HEK293 (cell line): ENCODE measurements at regions not wholly inside any gene's neighbourhood (a gene's known extent, or its start where the extent isn't known, plus 50 kb on each side); places are given as distances from the start of the nearest gene placed in this dataset.
A peak's percentile ranks its signal among the peaks of the same experiment; 100 is the strongest.

Experiments used
- BCL11A ChIP-seq: fragments of 450-650 bp; formaldehyde crosslinking; IDR thresholded peaks from 2 replicates; pipeline ENCODE4 v1.5.1; 2016; ENCODE audit warnings: low read depth, missing biosample characterization, missing genetic modification characterization
- GFI1B ChIP-seq: fragments of 450-650 bp; formaldehyde crosslinking; IDR thresholded peaks from 2 replicates; pipeline ENCODE4 v1.5.1; 2016; ENCODE audit warnings: missing biosample characterization, missing genetic modification characterization
- GLIS2 ChIP-seq: fragments of 450-650 bp; formaldehyde crosslinking; IDR thresholded peaks from 2 replicates; pipeline ENCODE4 v1.5.1; 2016; ENCODE audit warnings: missing biosample characterization, missing genetic modification characterization
- KLF10 ChIP-seq: fragments of 450-650 bp; IDR thresholded peaks from 2 replicates; pipeline ENCODE4 v1.5.1; 2018; ENCODE audit warnings: missing biosample characterization, mild to moderate bottlenecking, missing genetic modification characterization
- SALL2 ChIP-seq: fragments of 450-650 bp; formaldehyde crosslinking; IDR thresholded peaks from 2 replicates; pipeline ENCODE4 v1.5.0; 2017; ENCODE audit warnings: missing biosample characterization, mild to moderate bottlenecking, missing genetic modification characterization, borderline replicate concordance
- SCRT2 ChIP-seq: fragments of 450-650 bp; formaldehyde crosslinking; IDR thresholded peaks from 2 replicates; pipeline ENCODE4 v1.5.1; 2016; ENCODE audit warnings: missing biosample characterization, missing genetic modification characterization
- SP7 ChIP-seq: fragments of 450-650 bp; formaldehyde crosslinking; IDR thresholded peaks from 2 replicates; pipeline ENCODE4 v1.5.1; 2016; ENCODE audit warnings: missing biosample characterization, missing genetic modification characterization
- TRIM28 ChIP-seq: IDR thresholded peaks from 2 replicates; pipeline ENCODE4 v1.6.1; 2011; ENCODE audit warnings: low read length, control low read depth, borderline replicate concordance
- ZFP37 ChIP-seq: fragments of 450-650 bp; formaldehyde crosslinking; IDR thresholded peaks from 2 replicates; pipeline ENCODE4 v1.5.1; 2016; ENCODE audit warnings: missing biosample characterization, missing genetic modification characterization
- ZNF146 ChIP-seq: fragments of 450-650 bp; formaldehyde crosslinking; IDR thresholded peaks from 2 replicates; pipeline ENCODE4 v1.5.1; 2016; ENCODE audit warnings: missing biosample characterization, missing genetic modification characterization
- ZNF155 ChIP-seq: fragments of 450-650 bp; formaldehyde crosslinking; IDR thresholded peaks from 2 replicates; pipeline ENCODE4 v1.5.1; 2016; ENCODE audit warnings: missing biosample characterization, missing genetic modification characterization
- ZNF157 ChIP-seq: fragments of 450-650 bp; formaldehyde crosslinking; IDR thresholded peaks from 2 replicates; pipeline ENCODE4 v1.5.1; 2016; ENCODE audit warnings: missing biosample characterization, missing genetic modification characterization
- ZNF211 ChIP-seq: fragments of 450-650 bp; formaldehyde crosslinking; IDR thresholded peaks from 2 replicates; pipeline ENCODE4 v1.5.1; 2016; ENCODE audit warnings: low read depth, missing biosample characterization, missing genetic modification characterization
- ZNF324 ChIP-seq: fragments of 450-650 bp; formaldehyde crosslinking; IDR thresholded peaks from 2 replicates; pipeline ENCODE4 v1.5.1; 2016; ENCODE audit warnings: missing biosample characterization, missing genetic modification characterization
- ZNF350 ChIP-seq: fragments of 450-650 bp; formaldehyde crosslinking; IDR thresholded peaks from 2 replicates; pipeline ENCODE4 v1.5.0; 2017; ENCODE audit warnings: missing biosample characterization, mild to moderate bottlenecking, missing genetic modification characterization
- ZNF37A ChIP-seq: fragments of 450-650 bp; IDR thresholded peaks from 2 replicates; pipeline ENCODE4 v1.5.1; 2018; ENCODE audit warnings: missing biosample characterization, missing genetic modification characterization
- ZNF394 ChIP-seq: fragments of 450-650 bp; formaldehyde crosslinking; IDR thresholded peaks from 2 replicates; pipeline ENCODE4 v1.5.1; 2016; ENCODE audit warnings: missing biosample characterization, missing genetic modification characterization, mild to moderate bottlenecking, moderate library complexity, borderline replicate concordance
- ZNF416 ChIP-seq: fragments of 450-650 bp; formaldehyde crosslinking; IDR thresholded peaks from 2 replicates; pipeline ENCODE4 v1.5.1; 2016; ENCODE audit warnings: missing biosample characterization, missing genetic modification characterization
- ZNF660 ChIP-seq: fragments of 450-650 bp; IDR thresholded peaks from 2 replicates; pipeline ENCODE4 v1.5.1; 2018; ENCODE audit warnings: missing biosample characterization, mild to moderate bottlenecking, missing genetic modification characterization
- ZNF747 ChIP-seq: fragments of 450-650 bp; formaldehyde crosslinking; IDR thresholded peaks from 2 replicates; pipeline ENCODE4 v1.5.1; 2016; ENCODE audit warnings: missing biosample characterization, missing genetic modification characterization
- ZNF837 ChIP-seq: fragments of 450-650 bp; formaldehyde crosslinking; IDR thresholded peaks from 2 replicates; pipeline ENCODE4 v1.5.1; 2016; ENCODE audit warnings: missing biosample characterization, missing genetic modification characterization
- ZSCAN30 ChIP-seq: fragments of 450-650 bp; IDR thresholded peaks from 2 replicates; pipeline ENCODE4 v1.5.1; 2018; ENCODE audit warnings: missing biosample characterization, mild to moderate bottlenecking, missing genetic modification characterization, moderate library complexity
- TF ChIP-seq, protein P1 (sequence below): sonication (generic); formaldehyde crosslinking; IDR thresholded peaks from 2 replicates; pipeline ENCODE4 v1.8.1; 2022; ENCODE audit warnings: mild to moderate bottlenecking, moderate library complexity, missing genetic modification reagents
- TF ChIP-seq, protein P2 (sequence below): fragments of 450-650 bp; formaldehyde crosslinking; IDR thresholded peaks from 2 replicates; pipeline ENCODE4 v1.5.1; 2016; ENCODE audit warnings: missing biosample characterization, missing genetic modification characterization
- TF ChIP-seq, protein P3 (sequence below): fragments of 450-650 bp; formaldehyde crosslinking; IDR thresholded peaks from 2 replicates; pipeline ENCODE4 v1.5.1; 2017; ENCODE audit warnings: missing biosample characterization, mild to moderate bottlenecking, missing genetic modification characterization, moderate library complexity
- TF ChIP-seq, protein P4 (sequence below): fragments of 450-650 bp; formaldehyde crosslinking; IDR thresholded peaks from 2 replicates; pipeline ENCODE4 v1.5.1; 2016; ENCODE audit warnings: missing biosample characterization, missing genetic modification characterization, borderline replicate concordance
- TF ChIP-seq, protein P5 (sequence below): fragments of 450-650 bp; IDR thresholded peaks from 2 replicates; pipeline ENCODE4 v1.5.1; 2018; ENCODE audit warnings: missing biosample characterization, mild to moderate bottlenecking, missing genetic modification characterization
- TF ChIP-seq, protein P6 (sequence below): fragments of 450-650 bp; formaldehyde crosslinking; IDR thresholded peaks from 2 replicates; pipeline ENCODE4 v1.5.1; 2017; ENCODE audit warnings: missing biosample characterization, missing genetic modification characterization

DNA sequence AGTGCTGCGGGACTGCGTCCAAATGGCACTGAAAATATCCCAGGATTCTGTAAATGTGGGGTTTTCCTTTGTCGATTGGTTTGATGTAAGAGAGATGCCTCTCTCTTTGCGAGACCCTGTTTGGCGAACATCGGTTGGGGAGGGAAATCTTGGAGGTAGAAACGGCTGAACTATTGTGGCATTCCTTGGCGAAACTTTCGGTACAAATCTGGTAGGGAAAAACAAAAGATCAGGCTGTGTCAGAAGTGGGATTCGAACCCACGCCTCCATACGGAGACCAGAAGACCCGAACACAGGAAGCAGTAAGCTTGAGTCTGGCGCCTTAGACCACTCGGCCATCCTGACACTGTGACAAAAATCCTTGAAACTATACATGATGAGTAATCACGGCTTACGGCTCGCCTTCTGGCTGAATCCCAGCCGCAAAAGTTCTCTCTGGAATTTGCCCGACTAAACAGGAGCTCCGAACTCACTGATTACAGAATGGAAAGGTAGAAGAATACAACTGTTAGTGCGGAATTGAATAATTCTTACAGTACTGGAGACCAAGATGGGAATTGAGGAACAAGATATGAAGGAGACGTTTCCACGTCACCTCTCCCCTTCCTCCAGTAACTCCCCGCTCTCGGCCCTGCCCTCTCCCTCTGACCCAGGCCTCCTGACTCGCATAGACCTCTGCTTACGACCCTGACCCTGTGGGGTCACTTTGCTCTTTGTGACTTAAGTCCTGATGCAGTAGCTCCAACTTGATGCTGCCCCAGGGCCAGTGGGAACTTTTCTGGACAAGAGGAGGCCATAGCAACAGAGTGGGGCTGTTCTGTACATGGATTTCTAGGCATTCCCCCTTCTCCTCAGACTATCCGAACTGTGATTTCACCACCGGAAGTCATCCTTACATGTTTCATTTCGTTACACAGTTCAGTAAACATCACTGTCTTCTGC lies 132.8 kb upstream of the ZNF184 start (continued):
- TF ChIP-seq, protein P1, sequence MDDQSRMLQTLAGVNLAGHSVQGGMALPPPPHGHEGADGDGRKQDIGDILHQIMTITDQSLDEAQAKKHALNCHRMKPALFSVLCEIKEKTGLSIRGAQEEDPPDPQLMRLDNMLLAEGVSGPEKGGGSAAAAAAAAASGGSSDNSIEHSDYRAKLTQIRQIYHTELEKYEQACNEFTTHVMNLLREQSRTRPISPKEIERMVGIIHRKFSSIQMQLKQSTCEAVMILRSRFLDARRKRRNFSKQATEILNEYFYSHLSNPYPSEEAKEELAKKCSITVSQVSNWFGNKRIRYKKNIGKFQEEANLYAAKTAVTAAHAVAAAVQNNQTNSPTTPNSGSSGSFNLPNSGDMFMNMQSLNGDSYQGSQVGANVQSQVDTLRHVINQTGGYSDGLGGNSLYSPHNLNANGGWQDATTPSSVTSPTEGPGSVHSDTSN (CRISPR knock-in tag) = no peak
- TF ChIP-seq ZNF37A (no peak), SCRT2 (tag by site-specific recombination) (no peak), KLF10 (peak; percentile 62), ZNF324 (tag by site-specific recombination) (peak; percentile 79), ZNF394 (peak; percentile 51; the same call in 1 of the 2 replicates), ZNF155 (tag by site-specific recombination) (no peak), ZNF146 (tag by site-specific recombination) (no peak), ZNF211 (tag by site-specific recombination) (no peak), SP7 (peak; percentile 84), ZNF416 (tag by site-specific recombination) (no peak), ZNF350 (tag by site-specific recombination) (no peak), GFI1B (0 out of 2 replicates have a peak, but pooled peaks have one; percentile 28), ZNF157 (tag by site-specific recombination) (no peak), ZSCAN30 (tag by site-specific recombination) (peak; percentile 96), ZNF747 (tag by site-specific recombination) (no peak), SALL2 (tag by site-specific recombination) (no peak), ZFP37 (tag by site-specific recombination) (peak; percentile 90), GLIS2 (0 out of 2 replicates have a peak, but pooled peaks have one; percentile 11), BCL11A (tag by site-specific recombination) (no peak), TRIM28 (peak; percentile 76; the same call in 1 of the 2 replicates), ZNF660 (tag by site-specific recombination) (peak; percentile 96), ZNF837 (no peak)
- TF ChIP-seq, protein P2, sequence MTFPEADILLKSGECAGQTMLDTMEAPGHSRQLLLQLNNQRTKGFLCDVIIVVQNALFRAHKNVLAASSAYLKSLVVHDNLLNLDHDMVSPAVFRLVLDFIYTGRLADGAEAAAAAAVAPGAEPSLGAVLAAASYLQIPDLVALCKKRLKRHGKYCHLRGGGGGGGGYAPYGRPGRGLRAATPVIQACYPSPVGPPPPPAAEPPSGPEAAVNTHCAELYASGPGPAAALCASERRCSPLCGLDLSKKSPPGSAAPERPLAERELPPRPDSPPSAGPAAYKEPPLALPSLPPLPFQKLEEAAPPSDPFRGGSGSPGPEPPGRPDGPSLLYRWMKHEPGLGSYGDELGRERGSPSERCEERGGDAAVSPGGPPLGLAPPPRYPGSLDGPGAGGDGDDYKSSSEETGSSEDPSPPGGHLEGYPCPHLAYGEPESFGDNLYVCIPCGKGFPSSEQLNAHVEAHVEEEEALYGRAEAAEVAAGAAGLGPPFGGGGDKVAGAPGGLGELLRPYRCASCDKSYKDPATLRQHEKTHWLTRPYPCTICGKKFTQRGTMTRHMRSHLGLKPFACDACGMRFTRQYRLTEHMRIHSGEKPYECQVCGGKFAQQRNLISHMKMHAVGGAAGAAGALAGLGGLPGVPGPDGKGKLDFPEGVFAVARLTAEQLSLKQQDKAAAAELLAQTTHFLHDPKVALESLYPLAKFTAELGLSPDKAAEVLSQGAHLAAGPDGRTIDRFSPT = no peak
- TF ChIP-seq, protein P3, sequence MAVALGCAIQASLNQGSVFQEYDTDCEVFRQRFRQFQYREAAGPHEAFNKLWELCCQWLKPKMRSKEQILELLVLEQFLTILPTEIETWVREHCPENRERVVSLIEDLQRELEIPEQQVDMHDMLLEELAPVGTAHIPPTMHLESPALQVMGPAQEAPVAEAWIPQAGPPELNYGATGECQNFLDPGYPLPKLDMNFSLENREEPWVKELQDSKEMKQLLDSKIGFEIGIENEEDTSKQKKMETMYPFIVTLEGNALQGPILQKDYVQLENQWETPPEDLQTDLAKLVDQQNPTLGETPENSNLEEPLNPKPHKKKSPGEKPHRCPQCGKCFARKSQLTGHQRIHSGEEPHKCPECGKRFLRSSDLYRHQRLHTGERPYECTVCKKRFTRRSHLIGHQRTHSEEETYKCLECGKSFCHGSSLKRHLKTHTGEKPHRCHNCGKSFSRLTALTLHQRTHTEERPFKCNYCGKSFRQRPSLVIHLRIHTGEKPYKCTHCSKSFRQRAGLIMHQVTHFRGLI = no peak
- TF ChIP-seq, protein P4, sequence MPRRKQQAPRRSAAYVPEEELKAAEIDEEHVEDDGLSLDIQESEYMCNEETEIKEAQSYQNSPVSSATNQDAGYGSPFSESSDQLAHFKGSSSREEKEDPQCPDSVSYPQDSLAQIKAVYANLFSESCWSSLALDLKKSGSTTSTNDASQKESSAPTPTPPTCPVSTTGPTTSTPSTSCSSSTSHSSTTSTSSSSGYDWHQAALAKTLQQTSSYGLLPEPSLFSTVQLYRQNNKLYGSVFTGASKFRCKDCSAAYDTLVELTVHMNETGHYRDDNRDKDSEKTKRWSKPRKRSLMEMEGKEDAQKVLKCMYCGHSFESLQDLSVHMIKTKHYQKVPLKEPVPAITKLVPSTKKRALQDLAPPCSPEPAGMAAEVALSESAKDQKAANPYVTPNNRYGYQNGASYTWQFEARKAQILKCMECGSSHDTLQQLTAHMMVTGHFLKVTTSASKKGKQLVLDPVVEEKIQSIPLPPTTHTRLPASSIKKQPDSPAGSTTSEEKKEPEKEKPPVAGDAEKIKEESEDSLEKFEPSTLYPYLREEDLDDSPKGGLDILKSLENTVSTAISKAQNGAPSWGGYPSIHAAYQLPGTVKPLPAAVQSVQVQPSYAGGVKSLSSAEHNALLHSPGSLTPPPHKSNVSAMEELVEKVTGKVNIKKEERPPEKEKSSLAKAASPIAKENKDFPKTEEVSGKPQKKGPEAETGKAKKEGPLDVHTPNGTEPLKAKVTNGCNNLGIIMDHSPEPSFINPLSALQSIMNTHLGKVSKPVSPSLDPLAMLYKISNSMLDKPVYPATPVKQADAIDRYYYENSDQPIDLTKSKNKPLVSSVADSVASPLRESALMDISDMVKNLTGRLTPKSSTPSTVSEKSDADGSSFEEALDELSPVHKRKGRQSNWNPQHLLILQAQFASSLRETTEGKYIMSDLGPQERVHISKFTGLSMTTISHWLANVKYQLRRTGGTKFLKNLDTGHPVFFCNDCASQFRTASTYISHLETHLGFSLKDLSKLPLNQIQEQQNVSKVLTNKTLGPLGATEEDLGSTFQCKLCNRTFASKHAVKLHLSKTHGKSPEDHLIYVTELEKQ (tag by site-specific recombination) = peak; percentile 94
- TF ChIP-seq, protein P5, sequence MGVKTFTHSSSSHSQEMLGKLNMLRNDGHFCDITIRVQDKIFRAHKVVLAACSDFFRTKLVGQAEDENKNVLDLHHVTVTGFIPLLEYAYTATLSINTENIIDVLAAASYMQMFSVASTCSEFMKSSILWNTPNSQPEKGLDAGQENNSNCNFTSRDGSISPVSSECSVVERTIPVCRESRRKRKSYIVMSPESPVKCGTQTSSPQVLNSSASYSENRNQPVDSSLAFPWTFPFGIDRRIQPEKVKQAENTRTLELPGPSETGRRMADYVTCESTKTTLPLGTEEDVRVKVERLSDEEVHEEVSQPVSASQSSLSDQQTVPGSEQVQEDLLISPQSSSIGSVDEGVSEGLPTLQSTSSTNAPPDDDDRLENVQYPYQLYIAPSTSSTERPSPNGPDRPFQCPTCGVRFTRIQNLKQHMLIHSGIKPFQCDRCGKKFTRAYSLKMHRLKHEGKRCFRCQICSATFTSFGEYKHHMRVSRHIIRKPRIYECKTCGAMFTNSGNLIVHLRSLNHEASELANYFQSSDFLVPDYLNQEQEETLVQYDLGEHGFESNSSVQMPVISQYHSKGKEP (tag by site-specific recombination) = peak; percentile 54; the same call in 1 of the 2 replicates
- TF ChIP-seq, protein P6, sequence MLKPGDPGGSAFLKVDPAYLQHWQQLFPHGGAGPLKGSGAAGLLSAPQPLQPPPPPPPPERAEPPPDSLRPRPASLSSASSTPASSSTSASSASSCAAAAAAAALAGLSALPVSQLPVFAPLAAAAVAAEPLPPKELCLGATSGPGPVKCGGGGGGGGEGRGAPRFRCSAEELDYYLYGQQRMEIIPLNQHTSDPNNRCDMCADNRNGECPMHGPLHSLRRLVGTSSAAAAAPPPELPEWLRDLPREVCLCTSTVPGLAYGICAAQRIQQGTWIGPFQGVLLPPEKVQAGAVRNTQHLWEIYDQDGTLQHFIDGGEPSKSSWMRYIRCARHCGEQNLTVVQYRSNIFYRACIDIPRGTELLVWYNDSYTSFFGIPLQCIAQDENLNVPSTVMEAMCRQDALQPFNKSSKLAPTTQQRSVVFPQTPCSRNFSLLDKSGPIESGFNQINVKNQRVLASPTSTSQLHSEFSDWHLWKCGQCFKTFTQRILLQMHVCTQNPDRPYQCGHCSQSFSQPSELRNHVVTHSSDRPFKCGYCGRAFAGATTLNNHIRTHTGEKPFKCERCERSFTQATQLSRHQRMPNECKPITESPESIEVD = no peak
